Peyer's patch (tissue), 4 donors: ENCODE measurements at regions not wholly inside any gene's neighbourhood (a gene's known extent, or its start where the extent isn't known, plus 50 kb on each side); places are given as distances from the start of the nearest gene placed in this dataset.

Experiments
- DNase-seq, 3 donors: peaks; one replicate each; pipeline ENCODE4 v3.0.0-alpha.2; 2017 to 2019
- H3K27ac ChIP-seq, 4 donors: fragments of 200-600 bp; sonication (generic); one replicate each; pipeline ENCODE4 v1.5.1; 2016 to 2019
- H3K27me3 ChIP-seq, 2 donors: fragments of 200-600 bp; sonication (generic); one replicate each; pipeline ENCODE4 v1.5.1; 2019
- H3K36me3 ChIP-seq, 3 donors: fragments of 200-600 bp; sonication (generic); one replicate each; pipeline ENCODE4 v1.5.1; 2016 to 2019
- H3K4me1 ChIP-seq, 4 donors: fragments of 200-600 bp; sonication (generic); one replicate each; pipeline ENCODE4 v1.5.1; 2016 to 2019
- H3K4me3 ChIP-seq, 4 donors: fragments of 200-600 bp; sonication (generic); 1 replicate in 3 of 4; 2 replicates in 1 of 4; pipeline ENCODE4 v1.5.1; 2016 to 2019; ENCODE audit warnings: mild to moderate bottlenecking in 1 of 4
- H3K9me3 ChIP-seq, 4 donors: fragments of 200-600 bp; sonication (generic); one replicate each; pipeline ENCODE4 v1.5.1; 2016 to 2019; ENCODE audit warnings: mild to moderate bottlenecking in 1 of 4
- CTCF ChIP-seq, 6 experiments: fragments of 450-650 bp in 4 of 6; fragments of 200-600 bp in 2 of 6; sonication (generic) in 1 of 6; IDR thresholded peaks; one replicate each; pipeline ENCODE4 v1.5.1; 2017 to 2019; ENCODE audit warnings: antibody characterized with exemption in 6 of 6, mild to moderate bottlenecking in 3 of 6, moderate library complexity in 1 of 6
- POLR2A ChIP-seq, 2 donors: fragments of 450-650 bp; IDR thresholded peaks; one replicate each; pipeline ENCODE4 v1.5.1; 2017; ENCODE audit warnings: antibody characterized with exemption in 2 of 2, mild to moderate bottlenecking in 2 of 2, moderate library complexity in 2 of 2

- H3K4me3 ChIP-seq = no peak overlapping the region
- no peak overlapping the region for H3K27ac ChIP-seq
- H3K9me3 ChIP-seq = no peaks in the 10 kb centered on the region
- no peaks in the 10 kb centered on the region for H3K4me1 ChIP-seq
- no peaks in the 10 kb centered on the region for H3K27me3 ChIP-seq
- H3K36me3 ChIP-seq = no peaks in the 10 kb centered on the region
- no peak for DNase-seq
- TF ChIP-seq CTCF (IDR thresholded peaks at IDR 0.05) = no peak
- no peak for TF ChIP-seq POLR2A (IDR thresholded peaks at IDR 0.05)
These were observed 376.5 kb upstream of the DAB2 start for GRCh38 chr5:39801306-39801705.

DNA sequence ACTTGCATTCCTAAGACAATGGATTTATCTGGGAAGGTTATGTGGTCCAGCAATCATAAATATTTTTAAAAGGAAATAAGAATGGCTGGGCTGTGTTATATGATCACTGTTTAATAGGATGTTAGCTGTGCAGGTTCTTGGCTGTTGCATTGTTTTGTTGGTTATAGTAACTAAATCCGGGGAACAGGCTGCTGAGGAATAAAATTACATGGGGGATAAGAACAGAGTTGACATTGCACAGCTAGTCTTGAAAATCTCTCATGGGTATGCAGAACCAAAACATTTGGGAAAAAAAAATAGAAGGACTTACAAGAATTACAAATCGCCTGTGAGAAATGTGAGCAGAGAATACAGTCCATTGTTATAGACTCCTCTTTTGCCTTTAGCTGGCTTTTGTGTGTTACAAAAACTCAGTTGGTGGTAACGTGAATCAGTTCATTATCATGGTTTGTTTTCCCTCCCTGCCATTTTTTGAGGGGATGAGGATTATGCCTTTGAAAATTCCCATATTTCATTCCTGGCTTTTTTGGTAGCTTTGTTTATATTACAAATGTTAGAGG is 375.3 kb upstream of the DAB2 start:
- H3K36me3 ChIP-seq = no peaks in the 10 kb centered on the region
- no peak overlapping the region for H3K27ac ChIP-seq
- DNase-seq = no peak
- TF ChIP-seq POLR2A (IDR thresholded peaks at IDR 0.05) (no peak), CTCF (IDR thresholded peaks at IDR 0.05) (no peak)
- H3K4me3 ChIP-seq = no peak overlapping the region
- no peaks in the 10 kb centered on the region for H3K9me3 ChIP-seq
- no peaks in the 10 kb centered on the region for H3K4me1 ChIP-seq
- H3K27me3 ChIP-seq = no peaks in the 10 kb centered on the region

- Histone ChIP-seq H3K27me3 (no peaks in the 10 kb centered on the region), H3K36me3 (no peaks in the 10 kb centered on the region), H3K4me3 (no peak overlapping the region), H3K27ac (no peak overlapping the region), H3K9me3 (no peaks in the 10 kb centered on the region), H3K4me1 (no peaks in the 10 kb centered on the region)
- no peak for TF ChIP-seq CTCF (IDR thresholded peaks at IDR 0.05)
- TF ChIP-seq POLR2A (IDR thresholded peaks at IDR 0.05) = no peak
- no peak for DNase-seq
These were observed 374.5 kb upstream of the DAB2 start for GRCh38 chr5:39799242-39799641.

GRCh38 chr5:39794513-39795210 is 369.9 kb upstream of the DAB2 start:
- no peaks in the 10 kb centered on the region for H3K27me3 ChIP-seq
- DNase-seq = no peak
- no peaks in the 10 kb centered on the region for H3K9me3 ChIP-seq
- no peak for TF ChIP-seq POLR2A (IDR thresholded peaks at IDR 0.05)
- no peak for TF ChIP-seq CTCF (IDR thresholded peaks at IDR 0.05)
- no peak overlapping the region for H3K27ac ChIP-seq
- H3K4me3 ChIP-seq = no peak overlapping the region
- no peaks in the 10 kb centered on the region for H3K36me3 ChIP-seq
- H3K4me1 ChIP-seq = no peaks in the 10 kb centered on the region

DNA sequence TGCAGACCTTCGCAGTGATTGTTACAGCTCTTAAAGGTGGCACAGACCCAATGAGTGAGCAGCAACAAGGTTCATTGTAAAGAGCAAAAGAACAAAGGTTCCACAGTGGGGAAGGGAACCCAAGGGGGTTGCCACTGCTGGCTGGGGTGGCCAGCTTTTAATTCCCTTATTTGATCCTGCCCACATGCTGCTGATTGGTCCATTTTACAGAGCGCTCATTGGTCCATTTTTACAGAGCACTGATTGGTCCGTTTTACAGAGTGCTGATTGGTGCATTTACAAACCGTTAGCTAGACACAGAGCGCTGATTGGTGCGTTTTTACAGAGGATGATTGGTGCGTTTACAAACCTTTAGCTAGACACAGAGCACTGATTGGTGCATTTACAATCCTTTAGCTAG is 360.6 kb upstream of the DAB2 start:
- H3K27me3 ChIP-seq = no peaks in the 10 kb centered on the region
- no peak overlapping the region for H3K27ac ChIP-seq
- no peaks in the 10 kb centered on the region for H3K4me1 ChIP-seq
- H3K36me3 ChIP-seq = no peaks in the 10 kb centered on the region
- DNase-seq = no peak
- no peaks in the 10 kb centered on the region for H3K9me3 ChIP-seq
- no peak for TF ChIP-seq POLR2A (IDR thresholded peaks at IDR 0.05)
- no peak overlapping the region for H3K4me3 ChIP-seq

DNA sequence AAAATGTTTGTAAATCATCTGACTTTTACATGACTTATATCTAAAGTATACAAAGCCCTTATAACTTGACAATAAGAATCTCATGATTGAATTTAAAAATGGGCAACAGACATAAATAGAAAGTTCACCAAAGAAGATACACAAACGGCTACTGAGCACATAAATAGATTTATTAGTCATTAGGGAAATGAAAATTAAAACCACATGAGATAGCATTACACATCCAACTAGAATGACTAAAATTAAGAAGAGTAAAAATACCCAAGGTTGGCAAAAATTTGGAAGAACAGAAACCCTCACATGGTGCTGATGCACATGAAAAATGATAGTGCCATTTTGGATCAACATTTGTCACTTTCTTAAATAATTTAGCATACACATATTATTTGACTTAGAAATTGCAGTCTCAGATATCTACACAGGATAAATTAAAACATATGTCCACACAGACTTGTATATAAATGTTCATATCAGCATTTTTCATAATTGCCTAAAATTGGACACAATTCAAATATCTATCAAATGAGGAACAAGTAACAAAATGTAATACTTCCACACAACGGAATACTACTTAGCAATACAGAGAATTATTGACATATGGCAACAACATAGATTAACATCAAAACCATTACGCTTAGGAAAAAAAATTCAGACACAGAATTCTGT is 359.1 kb upstream of the DAB2 start:
- TF ChIP-seq POLR2A (IDR thresholded peaks at IDR 0.05) = no peak
- no peak for TF ChIP-seq CTCF (IDR thresholded peaks at IDR 0.05)
- Histone ChIP-seq H3K27ac (no peak overlapping the region), H3K4me3 (no peak overlapping the region), H3K27me3 (no peaks in the 10 kb centered on the region), H3K36me3 (no peaks in the 10 kb centered on the region), H3K4me1 (no peaks in the 10 kb centered on the region), H3K9me3 (no peaks in the 10 kb centered on the region)
- no peak for DNase-seq
